Panc1 (cell line): ENCODE measurements at regions not wholly inside any gene's neighbourhood (a gene's known extent, or its start where the extent isn't known, plus 50 kb on each side); places are given as distances from the start of the nearest gene placed in this dataset.

Experiments
- ATAC-seq: fragments of 200-7000 bp; cut with Tn5 transposase; 2 replicates; pipeline ENCODE4 v1.9.1; 2020; ENCODE audit warnings: mild to moderate bottlenecking, moderate library complexity
- BruUV-seq: library from RNA; stranded (reverse); fragments of 400-500 nt; replicated peaks from 2 replicates; lab custom pipeline; 2021; lab: Mats Ljungman, UMichigan
- CTCF ChIA-PET: fragments of 300-600 bp; sonication (Branson Sonifier 250); formaldehyde crosslinking; loops from one replicate; lab custom pipeline; 2022; ENCODE audit warnings: antibody characterized with exemption; lab: Charles Lee
- POLR2A ChIA-PET: fragments of 300-600 bp; sonication (Branson Sonifier 250); formaldehyde crosslinking; loops from one replicate; lab custom pipeline; 2022; ENCODE audit warnings: antibody characterized with exemption; lab: Charles Lee
- DNase-seq: peaks from one replicate; pipeline ENCODE4 v3.0.0-alpha.2; 2010; ENCODE audit warnings: low read depth, low spot score
- H3K27ac ChIP-seq: 2 replicates; pipeline ENCODE4 v1.5.1; 2011; ENCODE audit warnings: mild to moderate bottlenecking, low read length, inconsistent platforms
- H3K27me3 ChIP-seq: fragments of 200-500 bp; sonication (Bioruptor generic); 2 replicates; pipeline ENCODE4 v1.6.0; 2014; ENCODE audit warnings: low read length, inconsistent platforms; ENCODE audit not compliant: control insufficient read depth, insufficient read depth
- H3K36me3 ChIP-seq: fragments of 200-500 bp; sonication (Bioruptor generic); 2 replicates; pipeline ENCODE4 v1.5.1; 2014; ENCODE audit warnings: inconsistent platforms, mild to moderate bottlenecking, low read length, moderate library complexity; ENCODE audit not compliant: control insufficient read depth, insufficient read depth
- H3K4me1 ChIP-seq: 2 replicates; pipeline ENCODE4 v1.5.1; 2011; ENCODE audit warnings: inconsistent platforms, mild to moderate bottlenecking, low read length, moderate library complexity; ENCODE audit not compliant: control insufficient read depth, insufficient read depth
- H3K4me3 ChIP-seq, 2 experiments: 2 replicates each; pipeline ENCODE4 v1.5.1; 2011 to 2012; ENCODE audit warnings: low read depth in 2 of 2, low read length in 2 of 2, mild to moderate bottlenecking in 2 of 2, inconsistent platforms in 1 of 2, moderate library complexity in 1 of 2
- H3K9me3 ChIP-seq: fragments of 200-500 bp; sonication (Bioruptor generic); 2 replicates; pipeline ENCODE4 v1.5.1; 2014; ENCODE audit warnings: low read depth, mild to moderate bottlenecking, inconsistent platforms, low read length, moderate library complexity; ENCODE audit not compliant: control insufficient read depth, insufficient read depth
- POLR2AphosphoS5 ChIP-seq: IDR thresholded peaks from 2 replicates; pipeline ENCODE4 v1.6.1; 2012; ENCODE audit warnings: mild to moderate bottlenecking, low read depth, low read length, moderate library complexity
- SIN3A ChIP-seq: IDR thresholded peaks from 2 replicates; pipeline ENCODE4 v1.6.1; 2012; ENCODE audit warnings: low read depth, mild to moderate bottlenecking, low read length, moderate library complexity, borderline replicate concordance; ENCODE audit not compliant: insufficient read depth
- TCF7L2 ChIP-seq: IDR thresholded peaks from 2 replicates; pipeline ENCODE4 v1.6.1; 2011; ENCODE audit warnings: mild to moderate bottlenecking, low read depth, low read length, inconsistent platforms
- in situ Hi-C: cut with HindIII; loops from 2 replicates; pipeline ENCODE4 v1.10.0; 2016; ENCODE audit warnings: low sequenced_read_pairs, low pct_unique_long_range_greater_than_20kb
- intact Hi-C: fragments of 100-400 bp; cut with micrococcal nuclease; formaldehyde crosslinking; loops from one replicate; pipeline ENCODE4 v1.10.0; 2022; ENCODE audit not compliant: unreplicated experiment
- TF ChIP-seq, protein P1 (sequence below): fragments of 450-650 bp; IDR thresholded peaks from 2 replicates; pipeline ENCODE4 v1.5.1; 2017; ENCODE audit warnings: mild to moderate bottlenecking
- TF ChIP-seq, protein P2 (sequence below), 2 experiments: IDR thresholded peaks; 2 replicates each; pipeline ENCODE4 v1.6.1; 2011 to 2012; ENCODE audit warnings: low read depth in 2 of 2, control low read depth in 1 of 2, low read length in 1 of 2, mild to moderate bottlenecking in 1 of 2, moderate library complexity in 1 of 2; ENCODE audit not compliant: insufficient read depth in 1 of 2

DNA sequence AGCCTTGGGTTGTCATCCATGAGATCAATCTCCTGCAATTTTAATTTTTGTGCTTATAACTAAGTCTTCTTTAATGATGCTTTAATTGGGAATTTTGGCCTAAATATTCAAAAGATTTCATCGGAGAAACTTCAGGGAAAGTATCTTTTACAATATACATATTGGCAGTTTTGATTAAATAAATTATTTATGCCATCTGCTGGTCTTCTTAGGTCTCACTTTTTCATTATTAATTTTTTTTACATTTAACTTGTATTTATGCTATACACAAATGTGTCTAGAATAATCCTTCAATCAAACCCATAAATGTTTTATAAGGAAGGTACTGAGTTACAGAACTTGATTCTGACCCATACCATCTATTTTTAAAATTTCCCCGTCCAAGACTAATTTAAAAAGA, 95.1 kb upstream of the XPO1 start:
- no peak overlapping the region for H3K27ac ChIP-seq
- ATAC-seq: no peak
- ChIA-PET POLR2A (no interaction called here), CTCF (no interaction called here)
- no peak overlapping the region for H3K4me3 ChIP-seq
- BruUV-seq: no TSS peak
- H3K9me3 ChIP-seq: no peaks in the 10 kb centered on the region
- in situ Hi-C loops: no loop called here
- intact Hi-C loops: no loop called here
- no peak for DNase-seq
- peaks cover 9% of the 10 kb centered on the region for H3K4me1 ChIP-seq
- no peaks in the 10 kb centered on the region for H3K27me3 ChIP-seq
- no peaks in the 10 kb centered on the region for H3K36me3 ChIP-seq
- TF ChIP-seq POLR2AphosphoS5 (no peak), SIN3A (no peak), TCF7L2 (no peak)
- TF ChIP-seq, protein P1, sequence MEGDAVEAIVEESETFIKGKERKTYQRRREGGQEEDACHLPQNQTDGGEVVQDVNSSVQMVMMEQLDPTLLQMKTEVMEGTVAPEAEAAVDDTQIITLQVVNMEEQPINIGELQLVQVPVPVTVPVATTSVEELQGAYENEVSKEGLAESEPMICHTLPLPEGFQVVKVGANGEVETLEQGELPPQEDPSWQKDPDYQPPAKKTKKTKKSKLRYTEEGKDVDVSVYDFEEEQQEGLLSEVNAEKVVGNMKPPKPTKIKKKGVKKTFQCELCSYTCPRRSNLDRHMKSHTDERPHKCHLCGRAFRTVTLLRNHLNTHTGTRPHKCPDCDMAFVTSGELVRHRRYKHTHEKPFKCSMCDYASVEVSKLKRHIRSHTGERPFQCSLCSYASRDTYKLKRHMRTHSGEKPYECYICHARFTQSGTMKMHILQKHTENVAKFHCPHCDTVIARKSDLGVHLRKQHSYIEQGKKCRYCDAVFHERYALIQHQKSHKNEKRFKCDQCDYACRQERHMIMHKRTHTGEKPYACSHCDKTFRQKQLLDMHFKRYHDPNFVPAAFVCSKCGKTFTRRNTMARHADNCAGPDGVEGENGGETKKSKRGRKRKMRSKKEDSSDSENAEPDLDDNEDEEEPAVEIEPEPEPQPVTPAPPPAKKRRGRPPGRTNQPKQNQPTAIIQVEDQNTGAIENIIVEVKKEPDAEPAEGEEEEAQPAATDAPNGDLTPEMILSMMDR: no peak
- TF ChIP-seq, protein P2, sequence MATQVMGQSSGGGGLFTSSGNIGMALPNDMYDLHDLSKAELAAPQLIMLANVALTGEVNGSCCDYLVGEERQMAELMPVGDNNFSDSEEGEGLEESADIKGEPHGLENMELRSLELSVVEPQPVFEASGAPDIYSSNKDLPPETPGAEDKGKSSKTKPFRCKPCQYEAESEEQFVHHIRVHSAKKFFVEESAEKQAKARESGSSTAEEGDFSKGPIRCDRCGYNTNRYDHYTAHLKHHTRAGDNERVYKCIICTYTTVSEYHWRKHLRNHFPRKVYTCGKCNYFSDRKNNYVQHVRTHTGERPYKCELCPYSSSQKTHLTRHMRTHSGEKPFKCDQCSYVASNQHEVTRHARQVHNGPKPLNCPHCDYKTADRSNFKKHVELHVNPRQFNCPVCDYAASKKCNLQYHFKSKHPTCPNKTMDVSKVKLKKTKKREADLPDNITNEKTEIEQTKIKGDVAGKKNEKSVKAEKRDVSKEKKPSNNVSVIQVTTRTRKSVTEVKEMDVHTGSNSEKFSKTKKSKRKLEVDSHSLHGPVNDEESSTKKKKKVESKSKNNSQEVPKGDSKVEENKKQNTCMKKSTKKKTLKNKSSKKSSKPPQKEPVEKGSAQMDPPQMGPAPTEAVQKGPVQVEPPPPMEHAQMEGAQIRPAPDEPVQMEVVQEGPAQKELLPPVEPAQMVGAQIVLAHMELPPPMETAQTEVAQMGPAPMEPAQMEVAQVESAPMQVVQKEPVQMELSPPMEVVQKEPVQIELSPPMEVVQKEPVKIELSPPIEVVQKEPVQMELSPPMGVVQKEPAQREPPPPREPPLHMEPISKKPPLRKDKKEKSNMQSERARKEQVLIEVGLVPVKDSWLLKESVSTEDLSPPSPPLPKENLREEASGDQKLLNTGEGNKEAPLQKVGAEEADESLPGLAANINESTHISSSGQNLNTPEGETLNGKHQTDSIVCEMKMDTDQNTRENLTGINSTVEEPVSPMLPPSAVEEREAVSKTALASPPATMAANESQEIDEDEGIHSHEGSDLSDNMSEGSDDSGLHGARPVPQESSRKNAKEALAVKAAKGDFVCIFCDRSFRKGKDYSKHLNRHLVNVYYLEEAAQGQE (IDR thresholded peaks at IDR 0.05; ENCODE audit: insufficient read depth in 1 of 2, low read depth in 2 of 2, low read length in 1 of 2): no peak

DNA sequence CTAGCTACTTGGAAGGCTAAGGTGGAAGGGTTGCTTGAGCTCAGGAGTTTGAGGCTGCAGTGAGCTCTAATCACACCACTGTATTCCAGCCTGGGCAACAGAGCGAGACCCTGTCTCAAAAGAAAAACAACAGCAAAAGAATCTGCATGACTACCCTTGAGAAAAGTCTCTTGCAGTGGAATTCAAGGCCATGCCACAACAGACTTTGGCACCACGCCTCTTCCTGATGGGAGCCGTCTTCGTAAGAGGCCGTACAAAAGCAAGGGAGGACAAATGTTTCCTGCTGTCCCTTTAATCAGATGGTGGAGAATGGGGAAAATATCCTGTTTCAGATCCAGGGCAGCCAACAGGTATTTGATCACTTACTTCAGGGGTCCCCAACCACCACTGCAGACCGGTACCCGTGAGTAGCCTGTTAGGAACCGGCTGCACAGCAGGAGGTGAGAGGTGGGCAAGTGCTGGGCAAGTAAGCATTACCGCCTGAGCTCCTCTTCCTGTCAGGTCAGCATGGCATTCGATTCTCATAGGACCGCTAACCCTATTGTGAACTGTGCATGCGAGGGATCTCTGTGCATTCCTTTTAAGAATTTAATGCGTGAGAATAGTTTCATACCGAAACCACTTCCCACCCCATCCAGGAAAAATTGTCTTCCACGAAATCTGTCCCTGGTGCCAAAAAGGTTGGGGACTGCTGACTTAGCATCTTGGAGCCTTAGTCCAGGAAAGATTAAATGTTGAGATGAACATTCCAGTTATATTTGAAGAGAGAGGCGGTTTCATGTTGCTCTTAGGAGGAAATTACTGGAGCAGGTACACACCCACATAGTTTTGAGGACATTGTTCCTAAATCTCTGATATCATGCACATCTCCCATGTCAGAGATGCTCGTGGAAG, 94.4 kb upstream of the XPO1 start:
- H3K27ac ChIP-seq: no peak overlapping the region
- H3K36me3 ChIP-seq: no peaks in the 10 kb centered on the region
- TF ChIP-seq, protein P1: no peak
- TF ChIP-seq, protein P2 (IDR thresholded peaks at IDR 0.05; ENCODE audit: insufficient read depth in 1 of 2, low read depth in 2 of 2, low read length in 1 of 2): no peak
- TF ChIP-seq TCF7L2 (no peak), POLR2AphosphoS5 (no peak), SIN3A (no peak)
- DNase-seq (no peak), ATAC-seq (no peak)
- H3K4me1 ChIP-seq: peaks cover 9% of the 10 kb centered on the region
- CTCF ChIA-PET: no interaction called here
- in situ Hi-C loops (no loop called here), intact Hi-C loops (no loop called here)
- POLR2A ChIA-PET: no interaction called here
- BruUV-seq: no TSS peak
- no peaks in the 10 kb centered on the region for H3K9me3 ChIP-seq
- H3K4me3 ChIP-seq: no peak overlapping the region
- H3K27me3 ChIP-seq: no peaks in the 10 kb centered on the region
